CD4-positive, CD25-positive, alpha-beta regulatory T cell (primary cell): ENCODE measurements at regions not wholly inside any gene's neighbourhood (a gene's known extent, or its start where the extent isn't known, plus 50 kb on each side); places are given as distances from the start of the nearest gene placed in this dataset.

ENCODE experiments used
- ATAC-seq, 2 donors: fragments of 150-1000 bp; cut with Tn5 transposase; one replicate each; pipeline ENCODE4 v1.10.0; 2021; ENCODE audit warnings: low read depth in 2 of 2, moderate number of reproducible peaks in 2 of 2, moderate library complexity in 1 of 2
- DNase-seq, 3 donors: peaks; one replicate each; pipeline versions ENCODE4 v3.0.0 to v3.0.0-alpha.2; 2012 to 2022; ENCODE audit warnings: mixed read lengths in 1 of 3
- H3K27ac ChIP-seq: one replicate; pipeline ENCODE4 v1.7.0; 2013; ENCODE audit warnings: mild to moderate bottlenecking, low read length; ENCODE audit not compliant: insufficient read depth, poor library complexity, severe bottlenecking
- H3K27me3 ChIP-seq: one replicate; pipeline ENCODE4 v1.7.0; 2013; ENCODE audit warnings: low read length; ENCODE audit not compliant: control insufficient read depth, insufficient read depth
- H3K36me3 ChIP-seq: one replicate; pipeline ENCODE4 v1.7.0; 2013; ENCODE audit warnings: mild to moderate bottlenecking, low read length, moderate library complexity; ENCODE audit not compliant: control insufficient read depth, insufficient read depth
- H3K4me1 ChIP-seq: 2 replicates; pipeline ENCODE4 v1.7.0; 2013; ENCODE audit warnings: mild to moderate bottlenecking, low read length; ENCODE audit not compliant: insufficient read depth, control insufficient read depth, poor library complexity, severe bottlenecking
- H3K4me3 ChIP-seq: one replicate; pipeline ENCODE4 v1.7.0; 2013; ENCODE audit warnings: low read depth, mild to moderate bottlenecking, low read length, moderate library complexity
- H3K9me3 ChIP-seq, 2 experiments: 1 replicate in 1 of 2; 2 replicates in 1 of 2; pipeline ENCODE4 v1.7.0; 2013; ENCODE audit warnings: low read length in 2 of 2, mild to moderate bottlenecking in 1 of 2, moderate library complexity in 1 of 2; ENCODE audit not compliant: control insufficient read depth in 2 of 2
- H3K27ac Mint-ChIP-seq, 3 donors: one replicate each; pipeline ENCODE4 v1.8.0; 2020 to 2022; ENCODE audit warnings: mild to moderate bottlenecking in 3 of 3, mixed read lengths in 3 of 3, moderate library complexity in 2 of 3
- H3K27me3 Mint-ChIP-seq: one replicate; pipeline ENCODE4 v1.8.0; 2022; ENCODE audit warnings: mild to moderate bottlenecking, mixed read lengths
- H3K36me3 Mint-ChIP-seq: one replicate; pipeline ENCODE4 v1.8.0; 2020; ENCODE audit warnings: mixed read lengths
- H3K4me1 Mint-ChIP-seq, 4 donors: one replicate each; pipeline ENCODE4 v1.8.0; 2020 to 2022; ENCODE audit warnings: mixed read lengths in 4 of 4, mild to moderate bottlenecking in 1 of 4
- H3K4me3 Mint-ChIP-seq, 4 donors: one replicate each; pipeline ENCODE4 v1.8.0; 2020 to 2022; ENCODE audit warnings: mild to moderate bottlenecking in 4 of 4, mixed read lengths in 4 of 4, moderate library complexity in 3 of 4
- H3K9me3 Mint-ChIP-seq, 7 donors: one replicate each; pipeline ENCODE4 v1.8.0; 2020 to 2022; ENCODE audit warnings: mixed read lengths in 7 of 7, mild to moderate bottlenecking in 3 of 7, moderate library complexity in 2 of 7

GRCh38 chr4:149296503-149296902, 519.1 kb downstream of the IQCM start:
- no peak for ATAC-seq
- no peaks in the 10 kb centered on the region for H3K36me3 Mint-ChIP-seq
- no peak overlapping the region for H3K4me3 Mint-ChIP-seq
- no peaks in the 10 kb centered on the region for H3K27me3 Mint-ChIP-seq
- Histone ChIP-seq H3K4me3 (no peak overlapping the region), H3K27ac (no peak overlapping the region), H3K36me3 (no peaks in the 10 kb centered on the region), H3K27me3 (no peaks in the 10 kb centered on the region), H3K4me1 (no peaks in the 10 kb centered on the region), H3K9me3 (no peaks in the 10 kb centered on the region)
- H3K27ac Mint-ChIP-seq: no peak overlapping the region
- H3K9me3 Mint-ChIP-seq: peaks cover 0 to 16% (median 0%) of the 10 kb centered on the region in 7 donors
- no peak for DNase-seq
- H3K4me1 Mint-ChIP-seq: no peaks in the 10 kb centered on the region

- ATAC-seq (no peak), DNase-seq (no peak)
- Mint-ChIP-seq H3K27ac (no peak overlapping the region), H3K9me3 (peaks cover 0 to 16% (median 0%) of the 10 kb centered on the region in 7 donors), H3K4me1 (no peaks in the 10 kb centered on the region), H3K27me3 (no peaks in the 10 kb centered on the region), H3K4me3 (no peak overlapping the region), H3K36me3 (no peaks in the 10 kb centered on the region)
- Histone ChIP-seq H3K27me3 (no peaks in the 10 kb centered on the region), H3K9me3 (no peaks in the 10 kb centered on the region), H3K4me1 (no peaks in the 10 kb centered on the region), H3K4me3 (no peak overlapping the region), H3K27ac (no peak overlapping the region), H3K36me3 (no peaks in the 10 kb centered on the region)
Observed at GRCh38 chr4:149296084-149296483, 519.6 kb downstream of the IQCM start.

DNA sequence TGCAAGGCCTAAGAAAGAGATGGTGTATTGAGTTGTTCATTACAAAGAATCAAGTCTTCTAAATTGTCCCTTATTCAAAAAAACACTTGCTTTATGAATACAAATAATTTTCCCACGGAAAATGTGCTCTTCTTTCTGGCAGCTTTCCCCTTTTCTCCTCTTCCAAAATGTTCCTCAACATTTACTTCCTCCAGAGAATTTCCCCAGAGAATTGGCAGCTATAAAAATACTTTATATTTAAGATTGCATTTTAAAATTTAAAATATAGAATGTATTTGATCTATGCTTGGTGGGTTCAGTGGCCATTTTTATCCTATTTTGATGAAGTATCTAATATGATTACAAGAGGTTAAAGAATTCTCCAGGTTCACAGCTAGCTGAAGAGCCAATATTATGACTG, 521.0 kb downstream of the IQCM start:
- no peaks in the 10 kb centered on the region for H3K27me3 Mint-ChIP-seq
- DNase-seq: no peak
- ATAC-seq: no peak
- H3K27ac Mint-ChIP-seq: no peak overlapping the region
- no peak overlapping the region for H3K4me3 ChIP-seq
- H3K27me3 ChIP-seq: no peaks in the 10 kb centered on the region
- no peaks in the 10 kb centered on the region for H3K4me1 ChIP-seq
- H3K36me3 ChIP-seq: no peaks in the 10 kb centered on the region
- H3K36me3 Mint-ChIP-seq: no peaks in the 10 kb centered on the region
- no peaks in the 10 kb centered on the region for H3K4me1 Mint-ChIP-seq
- H3K4me3 Mint-ChIP-seq: no peak overlapping the region
- H3K9me3 ChIP-seq: no peaks in the 10 kb centered on the region
- H3K9me3 Mint-ChIP-seq: peaks cover 0 to 16% (median 0%) of the 10 kb centered on the region in 7 donors
- H3K27ac ChIP-seq: no peak overlapping the region

GRCh38 chr4:149293046-149293649, 522.5 kb downstream of the IQCM start:
- H3K36me3 Mint-ChIP-seq: no peaks in the 10 kb centered on the region
- Histone ChIP-seq H3K9me3 (no peaks in the 10 kb centered on the region), H3K4me1 (no peaks in the 10 kb centered on the region), H3K27ac (no peak overlapping the region), H3K27me3 (no peaks in the 10 kb centered on the region), H3K36me3 (no peaks in the 10 kb centered on the region), H3K4me3 (no peak overlapping the region)
- no peaks in the 10 kb centered on the region for H3K27me3 Mint-ChIP-seq
- ATAC-seq (no peak), DNase-seq (no peak)
- no peak overlapping the region for H3K27ac Mint-ChIP-seq
- no peaks in the 10 kb centered on the region for H3K4me1 Mint-ChIP-seq
- H3K4me3 Mint-ChIP-seq: no peak overlapping the region
- H3K9me3 Mint-ChIP-seq: peaks cover 0 to 16% (median 0%) of the 10 kb centered on the region in 7 donors

- Mint-ChIP-seq H3K27me3 (no peaks in the 10 kb centered on the region), H3K36me3 (no peaks in the 10 kb centered on the region), H3K27ac (no peak overlapping the region), H3K4me1 (no peaks in the 10 kb centered on the region), H3K4me3 (no peak overlapping the region), H3K9me3 (peaks cover 0 to 16% (median 0%) of the 10 kb centered on the region in 7 donors)
- no peaks in the 10 kb centered on the region for H3K4me1 ChIP-seq
- H3K4me3 ChIP-seq: no peak overlapping the region
- H3K27ac ChIP-seq: no peak overlapping the region
- no peaks in the 10 kb centered on the region for H3K36me3 ChIP-seq
- ATAC-seq (no peak), DNase-seq (no peak)
- no peaks in the 10 kb centered on the region for H3K9me3 ChIP-seq
- H3K27me3 ChIP-seq: no peaks in the 10 kb centered on the region
Observed at GRCh38 chr4:149292425-149293007, 523.1 kb downstream of the IQCM start.

DNA sequence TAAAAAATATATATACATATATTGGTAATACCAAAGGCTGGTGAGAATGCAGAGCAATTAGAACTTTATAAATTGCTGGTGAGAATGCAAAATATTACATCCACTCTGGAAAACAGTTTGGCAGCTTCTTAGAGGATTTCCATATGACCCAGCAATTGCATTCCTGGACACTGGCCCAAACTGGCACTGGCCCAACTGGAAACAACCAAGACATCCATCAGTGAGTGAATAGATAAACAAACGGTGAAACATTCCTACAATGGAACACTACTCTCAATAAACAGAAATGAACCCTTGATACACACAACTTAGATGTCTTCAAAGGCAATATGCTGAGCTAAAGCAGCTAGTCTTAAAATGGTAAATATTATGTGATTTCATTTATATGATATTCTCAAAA, 524.2 kb downstream of the IQCM start:
- H3K36me3 ChIP-seq: no peaks in the 10 kb centered on the region
- H3K9me3 Mint-ChIP-seq: peaks cover 0 to 14% (median 0%) of the 10 kb centered on the region in 7 donors
- H3K27me3 Mint-ChIP-seq: no peaks in the 10 kb centered on the region

GRCh38 chr4:149280806-149281205, 534.8 kb downstream of the IQCM start:
- H3K9me3 Mint-ChIP-seq: peaks cover 0 to 3% (median 0%) of the 10 kb centered on the region in 7 donors
- H3K27ac Mint-ChIP-seq: no peak overlapping the region

More for the DNA sequence above, 524.2 kb downstream of the IQCM start:
- Mint-ChIP-seq H3K36me3 (no peaks in the 10 kb centered on the region), H3K27ac (no peak overlapping the region), H3K4me3 (no peak overlapping the region), H3K4me1 (no peaks in the 10 kb centered on the region)
- no peak for ATAC-seq
- H3K9me3 ChIP-seq: no peaks in the 10 kb centered on the region
- DNase-seq: no peak
- no peaks in the 10 kb centered on the region for H3K4me1 ChIP-seq
- no peaks in the 10 kb centered on the region for H3K27me3 ChIP-seq
- no peak overlapping the region for H3K27ac ChIP-seq
- H3K4me3 ChIP-seq: no peak overlapping the region

GRCh38 chr4:149279776-149280175, 535.9 kb downstream of the IQCM start:
- Histone ChIP-seq H3K9me3 (no peaks in the 10 kb centered on the region), H3K4me1 (no peaks in the 10 kb centered on the region), H3K4me3 (no peak overlapping the region), H3K27ac (no peak overlapping the region), H3K27me3 (no peaks in the 10 kb centered on the region), H3K36me3 (no peaks in the 10 kb centered on the region)
- ATAC-seq (no peak), DNase-seq (no peak)
- no peak overlapping the region for H3K27ac Mint-ChIP-seq
- no peaks in the 10 kb centered on the region for H3K36me3 Mint-ChIP-seq
- H3K9me3 Mint-ChIP-seq: peaks cover 0 to 3% (median 0%) of the 10 kb centered on the region in 7 donors
- H3K27me3 Mint-ChIP-seq: no peaks in the 10 kb centered on the region
- no peaks in the 10 kb centered on the region for H3K4me1 Mint-ChIP-seq
- no peak overlapping the region for H3K4me3 Mint-ChIP-seq

More at GRCh38 chr4:149280806-149281205, 534.8 kb downstream of the IQCM start:
- no peak for DNase-seq
- no peaks in the 10 kb centered on the region for H3K4me1 Mint-ChIP-seq
- H3K4me1 ChIP-seq: no peaks in the 10 kb centered on the region
- ATAC-seq: no peak
- no peaks in the 10 kb centered on the region for H3K36me3 ChIP-seq
- no peak overlapping the region for H3K27ac ChIP-seq
- H3K9me3 ChIP-seq: no peaks in the 10 kb centered on the region
- H3K4me3 Mint-ChIP-seq: no peak overlapping the region
- no peaks in the 10 kb centered on the region for H3K27me3 Mint-ChIP-seq
- no peaks in the 10 kb centered on the region for H3K36me3 Mint-ChIP-seq
- no peak overlapping the region for H3K4me3 ChIP-seq
- no peaks in the 10 kb centered on the region for H3K27me3 ChIP-seq
